ENCODE measurements at regions not wholly inside any gene's neighbourhood (a gene's known extent, or its start where the extent isn't known, plus 50 kb on each side); places are given as distances from the start of the nearest gene placed in this dataset.

- intact Hi-C loops (cut with DNase I; ENCODE audit: low total_unique reads) (no loop called here), in situ Hi-C loops (cut with MboI; ENCODE audit: low pct_ligation_motif_present in 1 of 4, low pct_unique_long_range_greater_than_20kb in 1 of 4, low sequenced_read_pairs in 3 of 4) (no loop called here)
- no peaks in the 10 kb centered on the region for H3K27me3 ChIP-seq
- 62 to 81% methylated on average over 2 of the region's 2 CpGs for WGBS, 2 donors (ENCODE audit: low coverage in 1 of 2)
- TF ChIP-seq CTCF (IDR thresholded peaks at IDR 0.05) = no peak
- H3K9me3 ChIP-seq = no peaks in the 10 kb centered on the region
- H3K4me3 ChIP-seq = no peak overlapping the region
- H3K27ac ChIP-seq = no peak overlapping the region
- H3K4me1 ChIP-seq = no peaks in the 10 kb centered on the region
- H3K36me3 ChIP-seq = no peaks in the 10 kb centered on the region
- DNase-seq = no peak
Measured at GRCh38 chr5:125283372-125283771, 536.9 kb upstream of the ZNF608 start.

- WGBS, 2 donors (ENCODE audit: low coverage in 1 of 2) = 38 to 75% methylated on average over 3 to 4 of the region's 4 CpGs
Measured at GRCh38 chr5:125286271-125286670, 539.8 kb upstream of the ZNF608 start.

GRCh38 chr5:125289606-125290005 lies 543.2 kb upstream of the ZNF608 start:
- no peak for DNase-seq
- Histone ChIP-seq H3K36me3 (no peaks in the 10 kb centered on the region), H3K27ac (no peak overlapping the region), H3K9me3 (no peaks in the 10 kb centered on the region), H3K27me3 (no peaks in the 10 kb centered on the region), H3K4me1 (no peaks in the 10 kb centered on the region), H3K4me3 (no peak overlapping the region)
- intact Hi-C loops (cut with DNase I; ENCODE audit: low total_unique reads) (loop anchor here (5.0 kb wide), 1 partner anchor 1082 kb away; no protein-coding TSS in a partner anchor), in situ Hi-C loops (cut with MboI; ENCODE audit: low pct_ligation_motif_present in 1 of 4, low pct_unique_long_range_greater_than_20kb in 1 of 4, low sequenced_read_pairs in 3 of 4) (no loop called here)
- TF ChIP-seq CTCF (IDR thresholded peaks at IDR 0.05) = no peak
- TF ChIP-seq EP300 (IDR thresholded peaks at IDR 0.05; ENCODE audit: low read depth) = no peak
- no peak for TF ChIP-seq POLR2AphosphoS5 (IDR thresholded peaks at IDR 0.05)
- TF ChIP-seq POLR2A (IDR thresholded peaks at IDR 0.05) = no peak

More at GRCh38 chr5:125286271-125286670, 539.8 kb upstream of the ZNF608 start:
- TF ChIP-seq CTCF (IDR thresholded peaks at IDR 0.05) (no peak), POLR2AphosphoS5 (IDR thresholded peaks at IDR 0.05) (no peak), EP300 (IDR thresholded peaks at IDR 0.05; ENCODE audit: low read depth) (no peak), POLR2A (IDR thresholded peaks at IDR 0.05) (no peak)
- no peaks in the 10 kb centered on the region for H3K4me1 ChIP-seq
- no peaks in the 10 kb centered on the region for H3K36me3 ChIP-seq
- in situ Hi-C loops (cut with MboI; ENCODE audit: low pct_ligation_motif_present in 1 of 4, low pct_unique_long_range_greater_than_20kb in 1 of 4, low sequenced_read_pairs in 3 of 4) = no loop called here
- no peak for DNase-seq
- H3K9me3 ChIP-seq = no peaks in the 10 kb centered on the region
- intact Hi-C loops (cut with DNase I; ENCODE audit: low total_unique reads) = no loop called here
- H3K27me3 ChIP-seq = no peaks in the 10 kb centered on the region
- no peak overlapping the region for H3K4me3 ChIP-seq
- no peak overlapping the region for H3K27ac ChIP-seq

GRCh38 chr5:125290935-125291334 lies 544.5 kb upstream of the ZNF608 start:
- H3K36me3 ChIP-seq = no peaks in the 10 kb centered on the region
- H3K4me3 ChIP-seq = no peak overlapping the region
- no peaks in the 10 kb centered on the region for H3K4me1 ChIP-seq
- in situ Hi-C loops (cut with MboI; ENCODE audit: low pct_ligation_motif_present in 1 of 4, low pct_unique_long_range_greater_than_20kb in 1 of 4, low sequenced_read_pairs in 3 of 4) = no loop called here
- 85 to 88% methylated on average over 2 to 5 of the region's 5 CpGs for WGBS, 2 donors (ENCODE audit: low coverage in 1 of 2)
- DNase-seq = no peak
- H3K27ac ChIP-seq = no peak overlapping the region
- H3K27me3 ChIP-seq = no peaks in the 10 kb centered on the region
- no peak for TF ChIP-seq POLR2AphosphoS5 (IDR thresholded peaks at IDR 0.05)
- no peak for TF ChIP-seq EP300 (IDR thresholded peaks at IDR 0.05; ENCODE audit: low read depth)
- TF ChIP-seq CTCF (IDR thresholded peaks at IDR 0.05) = no peak
- no peak for TF ChIP-seq POLR2A (IDR thresholded peaks at IDR 0.05)
- H3K9me3 ChIP-seq = no peaks in the 10 kb centered on the region
- intact Hi-C loops (cut with DNase I; ENCODE audit: low total_unique reads) = loop anchor here (5.0 kb wide), 1 partner anchor 1084 kb away; no protein-coding TSS in a partner anchor
